ENCODE measurements at regions not wholly inside any gene's neighbourhood (a gene's known extent, or its start where the extent isn't known, plus 50 kb on each side); places are given as distances from the start of the nearest gene placed in this dataset.
"Not testable (repeated sequence)": the region's sequence is repeated elsewhere in the genome, so short reads cannot be mapped to it uniquely, and the experiment has no call there.

GRCh38 chr18:27298214-27298804 is 113.2 kb upstream of the CHST9 start:
- Mint-ChIP-seq H3K27ac (no peak overlapping the region), H3K9me3 (peaks cover 15% of the 10 kb centered on the region), H3K27me3 (ENCODE audit: low read depth) (peaks cover 8% of the 10 kb centered on the region), H3K4me3 (no peak overlapping the region), H3K4me1 (peaks cover 7% of the 10 kb centered on the region), H3K36me3 (no peaks in the 10 kb centered on the region)
- DNase-seq (ENCODE audit: low spot score in 2 of 2, unreplicated experiment in 2 of 2) = no peak
- TF ChIP-seq CTCF (IDR thresholded peaks at IDR 0.05; ENCODE audit: unreplicated experiment) = no peak

GRCh38 chr18:27285973-27286562 is 101.0 kb upstream of the CHST9 start:
- H3K4me1 Mint-ChIP-seq; H3K27me3 Mint-ChIP-seq (ENCODE audit: low read depth); H3K36me3 Mint-ChIP-seq: not testable (repeated sequence)

GRCh38 chr18:27278131-27278530 is 93.0 kb upstream of the CHST9 start:
- H3K27ac Mint-ChIP-seq = no peak overlapping the region
- DNase-seq (ENCODE audit: low spot score in 2 of 2, unreplicated experiment in 2 of 2) = no peak

More at GRCh38 chr18:27285973-27286562, 101.0 kb upstream of the CHST9 start:
- not testable (repeated sequence) for DNase-seq (ENCODE audit: low spot score in 2 of 2, unreplicated experiment in 2 of 2); H3K27ac Mint-ChIP-seq; H3K9me3 Mint-ChIP-seq; H3K4me3 Mint-ChIP-seq

GRCh38 chr18:27277554-27277953 is 92.4 kb upstream of the CHST9 start:
- no peaks in the 10 kb centered on the region for H3K27me3 Mint-ChIP-seq (ENCODE audit: low read depth)
- no peak overlapping the region for H3K27ac Mint-ChIP-seq
- H3K4me3 Mint-ChIP-seq = no peak overlapping the region
- H3K9me3 Mint-ChIP-seq = no peaks in the 10 kb centered on the region
- no peaks in the 10 kb centered on the region for H3K36me3 Mint-ChIP-seq
- no peaks in the 10 kb centered on the region for H3K4me1 Mint-ChIP-seq
- no peak for TF ChIP-seq CTCF (IDR thresholded peaks at IDR 0.05; ENCODE audit: unreplicated experiment)
- DNase-seq (ENCODE audit: low spot score in 2 of 2, unreplicated experiment in 2 of 2) = no peak

More at GRCh38 chr18:27278131-27278530, 93.0 kb upstream of the CHST9 start:
- Mint-ChIP-seq H3K4me3 (no peak overlapping the region), H3K36me3 (no peaks in the 10 kb centered on the region), H3K27me3 (ENCODE audit: low read depth) (no peaks in the 10 kb centered on the region), H3K9me3 (no peaks in the 10 kb centered on the region), H3K4me1 (no peaks in the 10 kb centered on the region)
- no peak for TF ChIP-seq CTCF (IDR thresholded peaks at IDR 0.05; ENCODE audit: unreplicated experiment)

GRCh38 chr18:27276886-27277285 is 91.8 kb upstream of the CHST9 start:
- no peak for TF ChIP-seq CTCF (IDR thresholded peaks at IDR 0.05; ENCODE audit: unreplicated experiment)
- H3K27me3 Mint-ChIP-seq (ENCODE audit: low read depth) = no peaks in the 10 kb centered on the region
- H3K27ac Mint-ChIP-seq = no peak overlapping the region
- no peak for DNase-seq (ENCODE audit: low spot score in 2 of 2, unreplicated experiment in 2 of 2)
- no peaks in the 10 kb centered on the region for H3K4me1 Mint-ChIP-seq
- no peaks in the 10 kb centered on the region for H3K36me3 Mint-ChIP-seq
- no peak overlapping the region for H3K4me3 Mint-ChIP-seq
- H3K9me3 Mint-ChIP-seq = no peaks in the 10 kb centered on the region

GRCh38 chr18:27276479-27276878 is 91.4 kb upstream of the CHST9 start:
- TF ChIP-seq CTCF (IDR thresholded peaks at IDR 0.05; ENCODE audit: unreplicated experiment) = no peak
- Mint-ChIP-seq H3K27me3 (ENCODE audit: low read depth) (peaks cover under 1% of the 10 kb centered on the region), H3K4me1 (no peaks in the 10 kb centered on the region), H3K36me3 (no peaks in the 10 kb centered on the region), H3K4me3 (no peak overlapping the region), H3K27ac (no peak overlapping the region), H3K9me3 (peaks cover 2% of the 10 kb centered on the region)
- DNase-seq (ENCODE audit: low spot score in 2 of 2, unreplicated experiment in 2 of 2) = no peak

Measured in mesothelial cell of epicardium (in vitro differentiated cells).